ENCODE measurements at regions not wholly inside any gene's neighbourhood (a gene's known extent, or its start where the extent isn't known, plus 50 kb on each side); places are given as distances from the start of the nearest gene placed in this dataset.

DNA sequence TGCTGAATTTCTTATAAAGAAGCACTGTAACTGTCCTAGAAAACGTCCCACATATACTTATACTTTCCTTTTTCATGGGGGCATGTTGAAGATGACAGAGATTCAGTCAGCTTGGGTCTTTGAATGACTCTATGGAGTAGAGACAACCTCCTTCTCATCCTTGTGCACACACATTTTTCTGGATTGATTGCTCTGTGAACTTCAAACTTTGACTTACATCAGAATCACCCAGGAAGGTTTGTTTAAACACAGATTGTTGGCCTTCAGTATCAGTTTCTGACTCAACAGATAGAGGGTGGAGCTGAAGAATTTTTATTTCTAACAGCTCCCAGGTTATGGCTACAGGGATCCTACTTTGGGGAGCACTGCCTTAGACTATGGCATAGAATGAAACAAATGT is 97.6 kb upstream of the DGKB start:
- TF ChIP-seq SPI1 (IDR thresholded peaks at IDR 0.05; ENCODE audit: low read depth, low read length) = no peak
- no peak for TF ChIP-seq POLR2A (IDR thresholded peaks at IDR 0.05; ENCODE audit: low read depth, low read length)

Measured in GM12891 (cell line).